OCI-LY1 (cell line): ENCODE measurements at regions not wholly inside any gene's neighbourhood (a gene's known extent, or its start where the extent isn't known, plus 50 kb on each side); places are given as distances from the start of the nearest gene placed in this dataset.

Experiments
- H2AFZ ChIP-seq: fragments of 200-600 bp; sonication (generic), shearing (Covaris generic); 2 replicates; pipeline ENCODE4 v1.6.0; 2014; ENCODE audit warnings: antibody characterized with exemption, mild to moderate bottlenecking, low read length
- H3F3A ChIP-seq: fragments of 200-600 bp; sonication (generic), shearing (Covaris generic); 2 replicates; pipeline ENCODE4 v1.6.0; 2014; ENCODE audit warnings: mild to moderate bottlenecking, antibody characterized with exemption, low read length, moderate library complexity; ENCODE audit not compliant: insufficient read depth
- H3K27ac ChIP-seq: fragments of 200-600 bp; sonication (generic); 2 replicates; pipeline ENCODE4 v1.5.1; 2014; ENCODE audit warnings: low read length, mixed run types, mild to moderate bottlenecking, low read depth; ENCODE audit not compliant: poor library complexity, severe bottlenecking
- H3K27me3 ChIP-seq: fragments of 200-600 bp; sonication (generic); 2 replicates; pipeline ENCODE4 v1.6.0; 2014; ENCODE audit warnings: antibody characterized with exemption, mild to moderate bottlenecking, low read length, moderate library complexity; ENCODE audit not compliant: insufficient read depth
- H3K36me3 ChIP-seq: fragments of 200-600 bp; sonication (generic); 2 replicates; pipeline ENCODE4 v1.6.1; 2014; ENCODE audit warnings: mild to moderate bottlenecking, antibody characterized with exemption, low read length, moderate library complexity, mixed read lengths; ENCODE audit not compliant: insufficient read depth
- H3K4me1 ChIP-seq: fragments of 200-600 bp; sonication (generic); 2 replicates; pipeline ENCODE4 v1.5.1; 2014; ENCODE audit warnings: mild to moderate bottlenecking, low read length, moderate library complexity; ENCODE audit not compliant: insufficient read depth, severe bottlenecking
- H3K4me2 ChIP-seq: fragments of 200-600 bp; sonication (generic), shearing (Covaris generic); 2 replicates; pipeline ENCODE4 v1.6.1; 2014; ENCODE audit warnings: low read length
- H3K4me3 ChIP-seq: fragments of 200-600 bp; sonication (generic); 2 replicates; pipeline ENCODE4 v1.5.1; 2014; ENCODE audit warnings: low read length, low read depth, mild to moderate bottlenecking, mixed read lengths; ENCODE audit not compliant: poor library complexity, severe bottlenecking
- H3K79me2 ChIP-seq: fragments of 200-600 bp; shearing (Covaris generic); 2 replicates; pipeline ENCODE4 v1.6.1; 2016; ENCODE audit warnings: mixed run types, low read length, mixed read lengths; ENCODE audit not compliant: insufficient read depth
- H3K9ac ChIP-seq: fragments of 200-600 bp; sonication (generic), shearing (Covaris generic); 2 replicates; pipeline ENCODE4 v1.6.1; 2014; ENCODE audit warnings: mild to moderate bottlenecking, low read length, mixed read lengths
- H3K9me2 ChIP-seq: fragments of 200-600 bp; sonication (generic), shearing (Covaris generic); 2 replicates; pipeline ENCODE4 v1.6.1; 2014; ENCODE audit warnings: low read depth, mild to moderate bottlenecking, low read length, mixed read lengths
- H3K9me3 ChIP-seq: fragments of 200-600 bp; shearing (Covaris generic); 2 replicates; pipeline ENCODE4 v1.6.1; 2014; ENCODE audit warnings: low read length, mixed read lengths
- H4K20me1 ChIP-seq: fragments of 200-600 bp; sonication (generic), shearing (Covaris generic); 2 replicates; pipeline ENCODE4 v1.6.0; 2016; ENCODE audit warnings: mild to moderate bottlenecking, low read length; ENCODE audit not compliant: insufficient read depth
- EZH2 ChIP-seq: fragments of 200-600 bp; sonication (generic), shearing (Covaris generic); IDR thresholded peaks from 2 replicates; pipeline ENCODE4 v1.8.0; 2017; ENCODE audit warnings: borderline replicate concordance, mixed run types, mild to moderate bottlenecking, antibody characterized with exemption, low read length, moderate library complexity, mixed read lengths
- TF ChIP-seq, protein P1 (sequence below): fragments of 200-600 bp; sonication (generic), shearing (Covaris generic); IDR thresholded peaks from 2 replicates; pipeline ENCODE4 v1.5.1; 2017; ENCODE audit warnings: mild to moderate bottlenecking, antibody characterized with exemption, low read length, moderate library complexity, mixed read lengths

DNA sequence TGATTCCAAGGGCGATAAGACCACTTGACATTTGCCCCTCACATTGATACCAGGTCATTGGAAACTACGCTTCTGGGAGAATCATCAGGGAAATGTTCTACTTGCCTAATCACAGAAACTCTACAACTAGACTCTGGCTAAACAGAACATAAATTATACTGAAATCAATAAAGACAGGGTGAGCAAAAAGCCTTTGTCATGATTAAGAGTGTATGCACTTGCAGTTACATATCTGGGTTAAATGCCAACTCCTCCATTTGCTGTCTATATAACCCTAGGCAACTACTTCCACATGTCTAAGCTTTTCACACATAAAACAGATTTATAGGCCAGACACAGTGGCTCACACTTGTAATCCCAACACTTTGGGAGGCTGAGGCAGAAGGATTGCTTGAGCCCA lies 125.7 kb downstream of the PHLDA1 start:
- H3K27me3 ChIP-seq = no peaks in the 10 kb centered on the region
- H3F3A ChIP-seq = no peaks in the 10 kb centered on the region
- H3K27ac ChIP-seq = no peak overlapping the region

DNA sequence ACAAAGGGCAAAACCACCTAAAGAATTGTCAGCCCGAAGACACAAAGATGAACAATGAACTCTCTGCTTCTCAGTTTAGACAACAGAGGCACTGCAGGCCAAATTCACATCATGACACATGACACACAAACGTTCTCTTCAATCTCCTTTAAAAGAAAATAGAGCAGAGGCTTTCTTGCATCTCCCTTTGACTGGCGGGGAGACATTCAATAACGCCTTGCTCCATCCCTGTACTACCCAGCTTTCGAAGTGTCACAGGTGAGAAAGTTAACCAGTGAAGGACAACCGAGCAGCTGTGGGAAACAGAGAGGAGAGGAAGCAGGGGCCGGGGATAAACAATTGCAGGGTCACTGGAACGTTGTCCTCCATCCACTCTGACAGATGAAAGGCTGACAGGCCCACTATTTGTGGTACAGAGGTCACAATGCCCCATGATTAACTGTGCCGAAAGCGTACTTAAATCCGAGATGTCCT lies 130.8 kb downstream of the PHLDA1 start:
- Histone ChIP-seq H3K27ac (no peak overlapping the region), H2AFZ (no peak overlapping the region)

More for the DNA sequence above, 125.7 kb downstream of the PHLDA1 start:
- TF ChIP-seq, protein P1, sequence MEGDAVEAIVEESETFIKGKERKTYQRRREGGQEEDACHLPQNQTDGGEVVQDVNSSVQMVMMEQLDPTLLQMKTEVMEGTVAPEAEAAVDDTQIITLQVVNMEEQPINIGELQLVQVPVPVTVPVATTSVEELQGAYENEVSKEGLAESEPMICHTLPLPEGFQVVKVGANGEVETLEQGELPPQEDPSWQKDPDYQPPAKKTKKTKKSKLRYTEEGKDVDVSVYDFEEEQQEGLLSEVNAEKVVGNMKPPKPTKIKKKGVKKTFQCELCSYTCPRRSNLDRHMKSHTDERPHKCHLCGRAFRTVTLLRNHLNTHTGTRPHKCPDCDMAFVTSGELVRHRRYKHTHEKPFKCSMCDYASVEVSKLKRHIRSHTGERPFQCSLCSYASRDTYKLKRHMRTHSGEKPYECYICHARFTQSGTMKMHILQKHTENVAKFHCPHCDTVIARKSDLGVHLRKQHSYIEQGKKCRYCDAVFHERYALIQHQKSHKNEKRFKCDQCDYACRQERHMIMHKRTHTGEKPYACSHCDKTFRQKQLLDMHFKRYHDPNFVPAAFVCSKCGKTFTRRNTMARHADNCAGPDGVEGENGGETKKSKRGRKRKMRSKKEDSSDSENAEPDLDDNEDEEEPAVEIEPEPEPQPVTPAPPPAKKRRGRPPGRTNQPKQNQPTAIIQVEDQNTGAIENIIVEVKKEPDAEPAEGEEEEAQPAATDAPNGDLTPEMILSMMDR = no peak
- no peak for TF ChIP-seq EZH2
- H3K36me3 ChIP-seq = no peaks in the 10 kb centered on the region
- H3K9me3 ChIP-seq = no peaks in the 10 kb centered on the region
- H3K9ac ChIP-seq = no peak overlapping the region
- no peaks in the 10 kb centered on the region for H3K4me1 ChIP-seq
- no peak overlapping the region for H3K4me3 ChIP-seq
- H3K79me2 ChIP-seq = no peaks in the 10 kb centered on the region
- no peaks in the 10 kb centered on the region for H4K20me1 ChIP-seq
- H3K4me2 ChIP-seq = no peak overlapping the region
- H2AFZ ChIP-seq = no peak overlapping the region
- H3K9me2 ChIP-seq = no peaks in the 10 kb centered on the region

DNA sequence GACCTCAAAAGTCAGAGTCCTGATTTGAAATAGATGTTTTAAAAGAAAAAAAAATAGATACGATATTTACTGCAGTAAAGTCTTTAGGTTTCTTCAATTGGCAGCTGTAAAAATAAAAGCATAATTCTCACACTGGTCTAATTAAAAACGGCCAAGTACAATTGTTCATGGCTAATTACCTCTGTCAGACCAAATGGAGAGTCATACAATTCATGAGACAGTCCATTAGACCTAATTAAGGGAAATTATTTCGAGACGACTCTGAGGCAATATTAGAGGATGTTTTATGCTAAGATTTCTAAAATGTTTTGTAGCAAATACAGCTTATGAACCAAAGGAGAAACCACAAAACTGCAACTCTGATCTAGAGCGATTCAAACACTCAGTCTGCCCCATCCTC lies 131.3 kb downstream of the PHLDA1 start:
- H3K9me3 ChIP-seq = no peaks in the 10 kb centered on the region
- no peak overlapping the region for H3K4me2 ChIP-seq
- H3K36me3 ChIP-seq = no peaks in the 10 kb centered on the region
- H3K9me2 ChIP-seq = no peaks in the 10 kb centered on the region
- H4K20me1 ChIP-seq = no peaks in the 10 kb centered on the region
- H3K4me1 ChIP-seq = no peaks in the 10 kb centered on the region
- H3F3A ChIP-seq = no peaks in the 10 kb centered on the region
- TF ChIP-seq, protein P1 = no peak
- no peak for TF ChIP-seq EZH2
- H3K9ac ChIP-seq = no peak overlapping the region
- H3K4me3 ChIP-seq = no peak overlapping the region
- H3K27me3 ChIP-seq = no peaks in the 10 kb centered on the region
- no peaks in the 10 kb centered on the region for H3K79me2 ChIP-seq
- H2AFZ ChIP-seq = no peak overlapping the region
- no peak overlapping the region for H3K27ac ChIP-seq

More for the DNA sequence above, 130.8 kb downstream of the PHLDA1 start:
- no peak overlapping the region for H3K9ac ChIP-seq
- H3K4me2 ChIP-seq = no peak overlapping the region
- no peaks in the 10 kb centered on the region for H3K36me3 ChIP-seq
- no peak overlapping the region for H3K4me3 ChIP-seq
- H3K9me3 ChIP-seq = no peaks in the 10 kb centered on the region
- H3K4me1 ChIP-seq = no peaks in the 10 kb centered on the region
- H4K20me1 ChIP-seq = no peaks in the 10 kb centered on the region
- H3K79me2 ChIP-seq = no peaks in the 10 kb centered on the region
- H3K27me3 ChIP-seq = no peaks in the 10 kb centered on the region
- no peaks in the 10 kb centered on the region for H3F3A ChIP-seq
- TF ChIP-seq EZH2 = no peak
- TF ChIP-seq, protein P1 = no peak
- no peaks in the 10 kb centered on the region for H3K9me2 ChIP-seq
